Testis (tissue), 2 donors: ENCODE measurements at regions not wholly inside any gene's neighbourhood (a gene's known extent, or its start where the extent isn't known, plus 50 kb on each side); places are given as distances from the start of the nearest gene placed in this dataset.

Experiments used
- DNase-seq: peaks from one replicate; pipeline ENCODE4 v3.0.0-alpha.2; 2019
- H3K27ac ChIP-seq, 2 donors: fragments of 200-600 bp; sonication (generic); one replicate each; pipeline ENCODE4 v1.5.1; 2019
- H3K27me3 ChIP-seq: fragments of 200-600 bp; sonication (generic); one replicate; pipeline ENCODE4 v1.5.1; 2019
- H3K36me3 ChIP-seq: fragments of 200-600 bp; sonication (generic); one replicate; pipeline ENCODE4 v1.5.1; 2017; ENCODE audit warnings: low read depth; ENCODE audit errors: missing control alignments
- H3K4me1 ChIP-seq: fragments of 200-600 bp; sonication (generic); one replicate; pipeline ENCODE4 v1.5.1; 2019
- H3K4me3 ChIP-seq, 2 donors: fragments of 200-600 bp; sonication (generic); one replicate each; pipeline ENCODE4 v1.5.1; 2017 to 2019
- H3K9me3 ChIP-seq: fragments of 200-600 bp; sonication (generic); one replicate; pipeline ENCODE4 v1.5.1; 2017
- CTCF ChIP-seq, 3 experiments: fragments of 450-650 bp in 2 of 3; fragments of 200-600 bp in 1 of 3; sonication (generic) in 1 of 3; IDR thresholded peaks; one replicate each; pipeline ENCODE4 v1.5.1; 2016 to 2019; ENCODE audit warnings: antibody characterized with exemption in 3 of 3, mild to moderate bottlenecking in 2 of 3, moderate library complexity in 1 of 3
- POLR2A ChIP-seq: fragments of 450-650 bp; IDR thresholded peaks from one replicate; pipeline ENCODE4 v1.6.1; 2017; ENCODE audit warnings: antibody characterized with exemption, mild to moderate bottlenecking, moderate library complexity
- WGBS, 2 donors: methylation state at CpG; one replicate each; pipeline ENCODE4 v1.1.5; 2018; 5-methylcytosine and 5-hydroxymethylcytosine counted together
- intact Hi-C: fragments of 100-400 bp; cut with DNase I; formaldehyde crosslinking; loops from one replicate; pipeline ENCODE4 v1.15.1; 2023; ENCODE audit warnings: low total_unique reads

DNA sequence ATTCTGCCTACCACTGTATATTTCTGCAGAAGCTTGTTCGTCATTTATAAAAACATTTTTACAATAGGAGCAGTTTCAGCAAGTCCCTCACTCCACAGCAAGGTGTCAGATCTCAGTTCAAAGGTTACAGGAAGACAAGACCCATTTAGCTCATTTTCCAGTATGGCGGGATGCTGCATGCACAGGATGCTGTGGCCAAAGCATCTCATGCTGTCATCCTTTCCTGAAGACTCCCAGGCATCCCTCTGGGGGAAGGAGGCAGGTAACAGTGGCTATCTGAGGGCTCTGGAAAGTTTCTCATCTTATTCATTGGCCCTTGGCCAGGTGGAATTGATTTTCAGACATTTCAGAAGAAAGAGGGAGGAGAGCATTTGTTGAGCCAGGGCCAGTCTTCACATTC is 539.3 kb upstream of the CDH5 start:
- Histone ChIP-seq H3K27ac (no peak overlapping the region), H3K4me1 (no peaks in the 10 kb centered on the region), H3K4me3 (no peak overlapping the region), H3K27me3 (no peaks in the 10 kb centered on the region), H3K36me3 (no peaks in the 10 kb centered on the region), H3K9me3 (no peaks in the 10 kb centered on the region)
- 99 to 100% methylated on average over 2 of the region's 2 CpGs for WGBS, 2 donors
- no peak for DNase-seq
- intact Hi-C loops, result no loop called here
- TF ChIP-seq CTCF (IDR thresholded peaks at IDR 0.05) (no peak), POLR2A (no peak)

DNA sequence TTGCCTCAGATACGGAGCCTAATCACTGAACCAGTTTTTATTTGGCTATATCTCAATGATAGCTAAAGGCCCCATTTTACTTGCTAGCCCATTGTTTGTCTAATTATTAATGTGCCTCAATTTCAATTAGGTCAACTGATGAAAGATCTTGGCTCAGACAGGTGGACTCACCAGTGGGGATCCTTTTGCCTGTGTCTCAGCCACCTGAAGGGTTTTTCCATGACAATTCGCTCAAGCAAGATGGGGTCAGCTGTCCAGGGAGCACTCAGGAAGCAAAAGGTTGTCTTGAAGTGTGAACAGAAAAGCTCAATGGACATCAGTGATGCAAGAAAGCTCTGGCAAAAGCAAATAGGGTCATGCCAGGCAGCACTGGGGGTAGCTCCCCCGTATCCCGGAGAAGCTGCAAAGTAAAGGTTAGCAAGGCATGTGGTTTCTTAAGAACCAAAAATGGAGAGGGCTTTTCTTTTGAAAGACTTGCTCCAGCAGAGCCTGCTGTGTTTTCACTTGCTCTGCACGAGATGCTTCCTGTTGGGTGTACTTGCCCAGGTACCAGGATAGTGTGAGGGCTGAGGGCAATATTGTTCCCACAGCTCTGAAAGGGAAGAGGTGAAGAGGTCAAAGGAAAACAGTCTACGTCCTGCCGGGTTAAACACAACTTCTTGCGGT is 541.2 kb upstream of the CDH5 start:
- intact Hi-C loops, result no loop called here

DNA sequence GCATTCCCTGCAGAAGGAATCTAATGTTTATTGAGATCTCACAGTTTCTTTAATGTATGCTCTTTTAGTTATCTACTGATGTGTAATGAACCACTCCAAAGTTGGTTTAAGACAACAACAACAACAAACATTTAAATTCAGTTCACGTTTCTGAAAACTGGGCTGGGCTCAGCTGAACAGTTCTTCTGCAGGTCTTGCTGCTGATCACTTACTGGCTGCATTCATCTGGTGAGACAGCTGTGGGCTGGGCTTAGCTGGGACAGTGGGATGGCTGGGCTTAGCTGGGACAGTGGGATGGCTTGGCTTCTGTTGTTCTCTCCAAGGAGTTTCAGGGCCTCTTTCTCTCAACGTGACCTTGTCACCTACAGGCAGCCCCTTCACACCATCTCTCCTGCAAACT is 544.3 kb upstream of the CDH5 start:
- TF ChIP-seq CTCF (IDR thresholded peaks at IDR 0.05), result no peak
- TF ChIP-seq POLR2A, result no peak
- intact Hi-C loops, result no loop called here
- Histone ChIP-seq H3K27me3 (no peaks in the 10 kb centered on the region), H3K27ac (no peak overlapping the region), H3K9me3 (no peaks in the 10 kb centered on the region), H3K36me3 (no peaks in the 10 kb centered on the region), H3K4me1 (no peaks in the 10 kb centered on the region), H3K4me3 (no peak overlapping the region)
- 91 to 95% methylated on average over 2 of the region's 2 CpGs for WGBS, 2 donors
- no peak for DNase-seq

More for the DNA sequence above, 541.2 kb upstream of the CDH5 start:
- Histone ChIP-seq H3K9me3 (no peaks in the 10 kb centered on the region), H3K36me3 (no peaks in the 10 kb centered on the region), H3K4me3 (no peak overlapping the region), H3K4me1 (no peaks in the 10 kb centered on the region), H3K27ac (no peak overlapping the region), H3K27me3 (no peaks in the 10 kb centered on the region)
- 88 to 95% methylated on average over 8 of the region's 8 CpGs for WGBS, 2 donors
- TF ChIP-seq POLR2A, result no peak
- TF ChIP-seq CTCF (IDR thresholded peaks at IDR 0.05), result no peak
- DNase-seq, result no peak

- no peaks in the 10 kb centered on the region for H3K27me3 ChIP-seq
- H3K4me3 ChIP-seq, result no peak overlapping the region
- TF ChIP-seq POLR2A (no peak), CTCF (IDR thresholded peaks at IDR 0.05) (no peak)
- WGBS, 2 donors, result 75 to 84% methylated on average over 4 of the region's 4 CpGs
- H3K27ac ChIP-seq, result no peak overlapping the region
- H3K4me1 ChIP-seq, result no peaks in the 10 kb centered on the region
- DNase-seq, result no peak
- intact Hi-C loops, result no loop called here
- H3K36me3 ChIP-seq, result no peaks in the 10 kb centered on the region
- no peaks in the 10 kb centered on the region for H3K9me3 ChIP-seq
Observed at GRCh38 chr16:65819136-65819898, 547.2 kb upstream of the CDH5 start.
